ENCODE measurements at regions not wholly inside any gene's neighbourhood (a gene's known extent, or its start where the extent isn't known, plus 50 kb on each side); places are given as distances from the start of the nearest gene placed in this dataset.

- TF ChIP-seq CTCF (IDR thresholded peaks at IDR 0.05) (no peak), EZH2 (IDR thresholded peaks at IDR 0.05; ENCODE audit: borderline replicate concordance, insufficient read depth, low read depth, low read length, poor library complexity, severe bottlenecking) (no peak)
Measured at GRCh38 chr15:57785959-57786358, 79.4 kb downstream of the POLR2M start.
